GM19043 (cell line): ENCODE measurements at regions not wholly inside any gene's neighbourhood (a gene's known extent, or its start where the extent isn't known, plus 50 kb on each side); places are given as distances from the start of the nearest gene placed in this dataset.

Experiments
- ATAC-seq: cut with Tn5 transposase; IDR thresholded peaks from one replicate; pipeline ENCODE4 v1.9.1; 2021; ENCODE audit warnings: low read depth; ENCODE audit not compliant: unreplicated experiment

DNA sequence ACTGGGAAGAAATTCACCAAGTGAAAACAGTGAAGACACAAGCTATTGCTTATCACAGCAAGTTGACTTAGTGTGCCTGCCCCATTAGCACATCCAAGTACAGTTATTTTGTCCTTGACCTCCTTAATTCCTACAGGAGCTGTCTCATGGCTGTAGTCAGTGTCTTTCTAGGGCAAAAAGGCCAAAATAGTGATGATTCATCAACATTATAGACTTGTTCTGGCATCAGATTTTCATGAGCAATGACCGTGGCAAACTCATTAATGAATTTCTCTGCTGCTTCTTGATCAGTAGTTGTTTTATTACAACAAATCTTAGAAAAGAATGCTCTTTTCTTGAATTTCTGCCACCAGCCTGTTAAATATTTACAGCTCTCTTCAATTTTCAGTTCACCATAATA lies 1169.3 kb upstream of the DDX18 start:
- no peak for ATAC-seq

DNA sequence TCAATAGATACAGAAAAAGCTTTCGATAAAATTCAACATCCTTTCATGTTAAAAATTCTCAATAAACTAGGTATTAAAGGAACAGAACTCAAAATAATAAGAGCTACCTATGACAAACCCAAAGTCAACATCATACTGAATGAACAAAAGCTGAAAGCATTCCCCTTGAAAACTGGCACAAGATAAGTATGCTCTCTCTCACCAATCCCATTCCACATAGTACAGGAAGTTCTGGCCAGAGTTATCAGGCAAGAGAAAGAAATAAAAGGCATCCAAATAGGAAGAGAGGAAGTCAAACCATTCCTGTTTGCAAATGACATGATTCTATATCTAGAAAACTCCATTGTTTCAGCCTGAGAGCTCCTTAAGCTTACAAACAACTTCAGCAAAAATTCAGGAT lies 1145.8 kb upstream of the DDX18 start:
- no peak for ATAC-seq

DNA sequence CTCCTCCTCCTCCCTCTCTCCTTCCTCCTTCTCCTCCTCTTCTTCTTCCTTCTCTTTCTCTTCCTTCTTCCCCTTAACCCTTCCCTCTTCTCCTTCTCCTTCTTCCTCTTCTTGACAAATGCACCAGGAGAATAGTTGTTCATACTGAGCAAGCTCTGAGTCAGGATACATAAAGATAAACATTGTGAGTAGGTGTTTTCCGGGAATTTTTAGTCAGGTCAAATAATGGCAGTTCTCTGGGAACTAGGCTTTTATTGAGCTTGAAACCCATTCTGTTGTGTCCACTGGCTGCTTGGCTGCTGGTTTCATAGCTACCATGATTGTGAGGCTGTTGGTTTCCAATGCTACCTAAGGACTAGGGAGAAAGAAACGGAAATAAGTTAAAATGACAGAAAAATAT lies 1144.7 kb upstream of the DDX18 start:
- ATAC-seq, result no peak

DNA sequence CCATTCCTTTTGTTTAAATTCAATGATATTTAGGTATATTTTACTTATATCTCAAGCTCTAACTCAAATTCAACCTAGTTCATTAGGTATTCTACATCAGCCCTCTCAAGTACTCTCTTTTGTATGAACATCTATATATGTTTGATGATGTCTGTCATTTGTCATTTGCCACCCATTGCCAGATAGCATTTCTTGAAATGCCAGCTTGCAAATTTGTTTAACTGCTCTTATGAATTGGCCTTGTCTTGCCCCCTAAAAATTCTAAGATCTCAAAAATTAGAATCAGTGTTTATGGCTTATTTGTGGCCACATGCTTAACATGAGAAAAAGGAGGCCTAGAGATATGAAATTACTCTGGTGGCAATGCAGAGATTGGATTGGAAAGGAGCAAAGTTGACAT lies 1140.3 kb upstream of the DDX18 start:
- ATAC-seq, result no peak

GRCh38 chr2:116676776-116677175 lies 1137.7 kb upstream of the DDX18 start:
- no peak for ATAC-seq

DNA sequence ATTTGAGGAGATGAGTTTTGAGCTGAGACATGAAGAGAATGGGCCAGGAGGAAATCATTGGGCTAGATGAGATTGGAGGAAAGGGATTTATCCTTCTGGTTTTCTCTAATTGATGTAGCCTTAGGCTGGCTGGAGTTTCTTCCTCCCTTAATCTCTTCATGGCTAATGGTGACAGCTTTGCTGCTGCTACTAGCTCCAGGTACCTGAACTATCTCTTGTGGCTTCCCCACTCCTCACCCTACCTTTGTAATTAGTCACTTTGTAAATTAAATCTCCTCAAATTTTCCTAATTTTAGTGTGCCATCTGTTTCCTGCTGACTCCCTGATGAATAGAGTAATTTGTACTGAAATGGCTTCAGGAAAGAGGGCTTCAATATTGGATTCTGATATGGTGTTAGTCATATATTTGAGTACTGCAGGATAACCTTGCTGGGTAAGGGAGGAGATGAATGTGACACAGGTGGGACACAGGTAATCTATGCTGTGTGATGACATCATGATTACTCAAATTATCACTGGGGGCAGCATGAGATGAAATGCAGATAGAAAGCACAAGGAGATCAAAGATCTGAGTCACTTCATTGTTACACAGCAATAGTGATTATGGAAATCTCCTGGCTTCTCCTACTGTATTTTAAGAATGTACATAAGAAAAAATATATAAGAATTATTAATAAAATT lies 1134.1 kb upstream of the DDX18 start:
- no peak for ATAC-seq

DNA sequence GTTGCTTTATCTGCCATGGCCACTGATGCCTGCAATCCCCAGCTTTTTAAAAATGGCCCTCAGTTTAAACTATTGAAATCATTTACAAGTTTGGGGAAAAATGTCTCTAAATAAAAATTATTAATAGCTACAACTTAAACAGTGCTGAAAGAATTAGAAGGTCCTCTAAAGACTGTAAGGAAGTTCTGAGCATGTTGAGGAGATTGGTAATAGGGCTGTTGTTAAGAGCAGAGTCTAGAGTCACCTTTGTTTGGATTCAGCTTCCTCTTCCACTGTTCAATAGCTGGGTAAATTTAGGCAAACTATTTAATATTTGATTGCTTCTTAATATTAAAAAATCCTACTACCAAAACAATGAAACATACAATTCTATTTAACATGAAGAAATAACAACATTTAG lies 1127.1 kb upstream of the DDX18 start:
- ATAC-seq, result no peak

DNA sequence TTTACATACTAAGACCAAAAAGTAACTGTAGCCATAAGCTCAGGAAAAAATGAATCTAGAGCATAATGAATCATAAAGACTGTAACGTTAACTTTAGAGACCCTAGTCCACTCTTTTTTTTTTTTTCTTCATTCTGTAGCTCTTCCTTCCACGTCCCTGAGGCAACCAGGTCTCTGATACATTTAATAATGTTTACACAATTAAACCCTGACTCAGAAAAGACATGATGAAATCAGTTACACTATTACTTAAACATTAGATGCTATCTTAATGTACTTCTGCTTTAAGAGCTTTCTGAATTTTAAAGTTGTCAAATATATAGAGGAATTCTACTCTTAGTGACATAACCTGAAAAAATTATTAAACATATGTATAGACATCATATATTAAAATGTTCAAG lies 1121.5 kb upstream of the DDX18 start:
- ATAC-seq, result no peak

GRCh38 chr2:116696223-116696622 lies 1118.3 kb upstream of the DDX18 start:
- ATAC-seq, result no peak

GRCh38 chr2:116696903-116697302 lies 1117.6 kb upstream of the DDX18 start:
- no peak for ATAC-seq

DNA sequence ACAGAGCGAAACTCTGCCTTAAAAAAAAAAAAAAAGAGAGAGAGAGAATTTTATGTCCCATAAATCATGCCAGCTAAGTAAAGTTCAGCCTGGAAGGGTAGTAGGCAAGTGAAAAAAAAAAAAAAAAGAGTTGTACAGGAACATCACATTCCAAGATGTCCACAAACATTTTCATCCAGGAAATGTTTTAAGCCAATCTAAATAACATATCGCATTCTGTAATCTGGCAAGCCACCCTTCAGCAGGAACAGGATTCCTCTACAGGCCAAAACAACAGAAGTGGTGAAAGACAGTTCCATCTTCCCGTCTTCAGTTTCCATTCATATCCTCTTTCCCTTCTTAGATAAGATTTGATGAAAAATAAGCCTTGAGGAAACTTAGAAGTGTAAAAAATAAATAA lies 1108.1 kb upstream of the DDX18 start:
- no peak for ATAC-seq

DNA sequence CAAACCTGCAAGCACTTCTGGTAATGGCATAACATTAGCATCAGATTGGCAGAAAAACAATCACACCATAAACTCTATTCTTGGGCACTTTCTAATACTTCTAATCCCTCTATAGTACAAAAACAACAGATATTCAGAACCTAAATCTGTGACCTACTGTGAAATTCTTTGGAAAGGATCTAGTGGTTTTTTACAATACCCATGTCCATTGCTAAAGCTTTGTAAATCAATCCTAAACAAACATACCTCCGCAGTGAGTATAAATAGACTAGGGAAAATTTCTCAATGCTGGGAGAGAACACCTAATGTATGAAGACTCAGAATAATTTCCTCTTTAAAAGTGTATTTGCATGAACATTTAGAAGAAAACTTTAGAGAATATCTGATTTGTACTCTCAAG lies 1098.5 kb upstream of the DDX18 start:
- no peak for ATAC-seq

- no peak for ATAC-seq
These were observed 1098.0 kb upstream of the DDX18 start for GRCh38 chr2:116716444-116716843.

- no peak for ATAC-seq
These were observed 1096.7 kb upstream of the DDX18 start for GRCh38 chr2:116717832-116718231.

- no peak for ATAC-seq
These were observed 1096.0 kb upstream of the DDX18 start for GRCh38 chr2:116718451-116718850.

- no peak for ATAC-seq
These were observed 1094.7 kb upstream of the DDX18 start for GRCh38 chr2:116719836-116720235.

- ATAC-seq, result no peak
These were observed 1089.9 kb upstream of the DDX18 start for GRCh38 chr2:116724550-116724949.

GRCh38 chr2:116732322-116732721 lies 1082.2 kb upstream of the DDX18 start:
- no peak for ATAC-seq

GRCh38 chr2:116733699-116734098 lies 1080.8 kb upstream of the DDX18 start:
- no peak for ATAC-seq

DNA sequence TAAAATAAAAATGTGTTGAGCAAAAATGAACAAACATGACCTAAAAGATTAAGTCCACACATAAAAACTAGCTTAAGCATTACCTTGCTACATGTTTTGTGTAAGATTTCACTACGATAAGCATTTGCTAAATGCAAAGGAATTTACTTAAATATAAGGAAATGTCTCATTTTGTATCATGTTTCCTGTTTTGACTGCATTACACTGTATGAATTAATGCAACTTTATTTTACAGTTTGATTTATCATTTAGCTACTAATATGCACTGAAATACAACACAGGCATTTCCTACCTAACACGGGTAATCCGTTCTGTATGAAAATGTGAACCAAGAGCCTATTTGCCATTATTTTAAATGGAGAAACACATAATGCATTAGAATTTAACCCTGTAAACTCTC lies 1076.5 kb upstream of the DDX18 start:
- no peak for ATAC-seq

- ATAC-seq, result no peak
These were observed 1067.4 kb upstream of the DDX18 start for GRCh38 chr2:116747103-116747502.

GRCh38 chr2:116749994-116750393 lies 1064.5 kb upstream of the DDX18 start:
- ATAC-seq, result no peak
